AML-193 (cell line): ENCODE measurements at regions not wholly inside any gene's neighbourhood (a gene's known extent, or its start where the extent isn't known, plus 50 kb on each side); places are given as distances from the start of the nearest gene placed in this dataset.

Experiments used
- DNase-seq, 2 experiments: peaks; one replicate each; lab custom pipeline; 2025; lab: John Stamatoyannopoulos, UW

DNA sequence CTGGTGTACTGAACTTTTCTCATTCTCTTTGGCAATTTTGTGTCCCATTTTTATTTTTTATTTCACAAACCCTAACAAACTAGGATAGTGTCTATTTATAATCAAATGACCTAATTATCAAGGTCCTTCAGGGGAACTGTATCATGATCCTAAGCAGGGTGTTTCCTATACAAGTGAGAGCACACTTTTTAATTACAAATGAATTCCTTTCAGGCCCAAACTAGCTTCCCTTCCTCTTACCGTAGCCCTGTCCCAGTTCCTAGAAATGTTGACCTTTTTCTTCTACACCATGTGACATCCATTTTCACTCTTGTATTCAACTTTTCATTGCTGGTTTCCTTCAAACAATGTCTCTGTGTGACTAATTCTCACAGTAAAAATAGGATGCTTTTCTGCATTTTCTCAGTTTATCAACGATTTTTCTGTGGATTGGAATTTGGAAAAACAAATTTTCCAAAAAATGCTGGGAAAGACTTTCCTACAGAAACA, 411.4 kb downstream of the CCDC91 start:
- no peak for DNase-seq

DNA sequence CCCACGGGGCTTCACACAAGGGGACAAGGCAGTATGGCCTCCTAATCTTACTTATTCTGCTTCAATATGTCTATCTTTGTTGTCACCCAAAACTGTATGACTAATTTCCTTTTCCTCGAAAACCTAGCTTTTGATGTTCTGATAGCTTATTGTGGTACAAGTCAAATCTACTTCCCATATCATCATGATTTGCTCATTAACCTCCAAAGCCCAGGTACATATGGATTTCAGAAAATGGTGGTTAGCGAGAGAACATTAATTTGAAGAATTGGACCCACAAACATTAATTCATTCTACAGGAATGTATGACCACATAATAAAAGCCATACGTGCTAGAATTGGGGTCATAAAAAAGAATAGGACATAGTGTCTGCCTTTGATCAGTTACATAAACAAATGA, 412.5 kb downstream of the CCDC91 start:
- DNase-seq, result no peak

DNA sequence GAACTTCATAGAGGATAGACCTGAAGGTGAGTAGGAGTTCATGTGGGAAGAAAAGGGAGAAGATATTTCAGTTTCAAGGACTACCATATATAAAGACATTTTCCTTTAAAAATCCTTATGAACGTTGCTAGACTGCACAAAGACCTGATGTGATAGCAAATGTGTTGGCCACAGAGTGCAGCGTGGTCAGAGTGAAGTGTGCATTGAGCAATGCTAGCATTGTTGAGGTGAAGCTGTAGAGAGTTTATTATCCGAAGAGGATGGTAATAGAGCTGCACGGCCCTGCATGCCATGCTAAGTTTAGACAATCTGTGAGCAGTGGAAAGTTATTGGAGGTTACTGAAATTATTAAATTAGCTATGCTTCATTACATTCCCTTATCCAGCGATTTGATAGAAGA, 413.0 kb downstream of the CCDC91 start:
- no peak for DNase-seq

DNA sequence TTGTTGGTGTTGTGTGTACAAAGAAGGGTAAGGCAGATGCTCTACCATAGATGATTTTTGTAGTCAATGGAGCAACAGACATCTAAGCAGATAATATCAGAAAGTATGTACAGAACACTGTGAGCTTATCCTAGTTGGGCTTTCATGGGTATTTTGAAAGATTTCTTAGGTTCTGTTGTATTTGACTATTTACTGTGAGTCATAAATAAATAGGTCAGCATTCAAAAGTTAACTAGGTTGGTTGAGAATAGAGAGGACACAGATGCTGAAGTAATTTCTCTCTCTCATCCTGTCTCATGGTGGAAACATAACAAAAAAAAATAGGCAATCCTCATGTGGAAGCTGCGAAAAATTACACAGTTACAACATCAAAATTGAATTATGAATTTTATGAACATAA, 413.5 kb downstream of the CCDC91 start:
- no peak for DNase-seq

DNA sequence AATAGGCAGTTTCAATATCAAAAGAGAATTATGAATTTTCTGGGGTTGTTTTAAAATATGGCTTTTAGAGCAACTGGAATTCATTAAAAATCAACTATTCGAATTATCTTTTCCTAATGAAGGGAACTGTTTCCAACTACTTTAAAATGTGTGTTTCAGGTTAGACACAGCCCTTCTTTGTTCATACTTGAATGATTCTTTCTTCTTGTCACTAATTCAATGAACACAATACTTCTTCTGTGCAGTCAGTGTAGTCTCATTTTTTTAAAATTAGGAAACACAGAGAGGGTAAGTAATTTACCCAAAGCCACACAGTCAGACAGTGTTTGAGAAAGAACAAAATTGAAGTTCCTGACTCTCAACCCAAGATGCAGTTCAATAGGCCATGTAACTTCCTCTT, 414.0 kb downstream of the CCDC91 start:
- no peak for DNase-seq

DNA sequence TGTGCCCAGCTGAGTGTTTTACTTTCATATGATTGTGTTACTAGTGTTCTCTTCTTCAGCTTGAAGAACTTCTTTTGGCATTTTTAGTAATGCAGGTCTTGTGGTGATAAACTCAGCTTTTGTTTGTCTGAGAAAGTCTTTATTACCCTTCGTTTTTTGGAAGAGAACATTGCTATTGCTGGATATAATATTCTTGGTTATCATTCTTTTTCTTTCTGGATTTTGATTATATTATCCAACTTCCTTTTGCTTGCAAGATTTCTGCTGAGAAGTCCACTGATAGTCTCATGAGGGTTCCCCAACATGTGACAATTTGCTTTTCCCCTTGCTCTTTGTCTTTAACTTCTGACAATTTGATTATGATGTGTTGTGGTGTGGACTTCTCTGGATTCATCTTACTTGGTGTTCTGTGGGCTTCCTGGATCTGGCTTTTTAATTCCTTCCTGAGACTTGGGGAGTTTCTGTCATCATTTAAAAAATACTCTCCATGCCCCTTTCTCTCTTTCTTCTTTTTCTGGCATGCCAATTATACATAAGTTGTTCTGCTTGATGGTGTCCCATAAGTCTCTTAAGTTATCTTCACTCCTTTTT, 416.8 kb downstream of the CCDC91 start:
- DNase-seq, result no peak

DNA sequence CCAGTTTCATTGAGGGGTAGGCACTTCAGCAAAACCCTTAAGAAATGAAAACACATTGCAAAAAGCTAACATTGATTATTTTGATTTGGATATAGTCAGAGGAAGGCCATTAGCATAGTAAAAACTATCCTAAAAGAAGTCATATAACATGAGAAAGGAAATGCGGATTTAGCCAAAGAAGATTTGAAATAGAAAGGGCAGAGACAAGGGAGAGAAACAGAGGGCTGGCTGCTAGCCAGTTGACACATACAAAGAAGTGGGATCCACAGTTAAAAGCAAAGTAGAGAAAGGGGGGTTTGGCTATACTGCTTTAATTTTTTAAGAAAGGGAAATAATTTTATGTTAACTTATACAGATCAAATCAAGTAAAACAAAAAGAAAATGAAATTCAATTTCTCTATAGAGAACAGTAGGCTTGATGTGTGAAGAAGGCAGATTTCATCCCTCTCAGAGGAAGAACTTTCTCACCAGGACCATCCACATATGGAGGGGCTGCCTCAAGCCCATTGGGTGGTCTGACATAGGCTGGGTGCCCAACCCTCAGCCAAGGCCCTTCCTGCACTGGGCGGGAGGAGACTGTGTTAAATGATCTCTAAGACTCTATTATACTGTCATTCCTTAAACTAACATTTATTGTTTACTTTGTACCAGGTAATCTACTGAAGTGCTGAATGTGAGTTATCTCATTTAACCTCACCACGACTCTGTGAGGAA, 420.3 kb downstream of the CCDC91 start:
- no peak for DNase-seq

DNA sequence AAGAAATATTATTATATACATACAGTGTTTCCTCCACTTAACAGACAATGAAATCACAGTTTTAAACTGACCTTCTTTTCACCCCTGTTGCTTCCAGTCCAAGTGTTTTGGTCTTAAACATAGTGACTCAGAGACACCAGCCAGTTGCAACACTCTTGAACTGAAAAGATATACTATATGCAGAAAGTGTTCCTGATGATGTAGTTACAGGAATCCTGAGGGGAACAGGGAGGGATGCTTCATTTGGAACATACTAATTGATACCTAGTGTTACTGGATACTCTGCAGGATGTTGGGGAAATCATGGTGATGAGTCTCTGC, 420.8 kb downstream of the CCDC91 start:
- no peak for DNase-seq

DNA sequence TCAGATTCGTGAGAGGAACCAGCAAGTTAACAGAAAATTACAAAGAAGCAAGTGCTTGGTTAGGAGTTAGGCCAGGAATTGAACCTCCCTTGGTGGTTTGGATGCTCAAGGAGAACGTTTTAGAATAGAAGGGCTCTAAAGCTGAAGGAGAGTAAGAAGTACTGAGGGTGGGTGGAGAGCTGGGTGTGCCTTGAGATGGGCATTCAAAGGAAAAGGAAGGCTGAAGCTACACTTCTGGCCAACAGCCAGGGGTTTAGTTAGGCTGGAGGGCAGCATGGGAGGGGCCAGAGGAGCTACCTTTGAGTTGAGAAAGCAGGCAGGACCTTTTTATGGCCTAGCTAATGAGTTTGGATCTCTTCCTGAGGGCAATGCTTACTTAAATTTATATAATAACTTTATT, 421.2 kb downstream of the CCDC91 start:
- DNase-seq, result no peak

DNA sequence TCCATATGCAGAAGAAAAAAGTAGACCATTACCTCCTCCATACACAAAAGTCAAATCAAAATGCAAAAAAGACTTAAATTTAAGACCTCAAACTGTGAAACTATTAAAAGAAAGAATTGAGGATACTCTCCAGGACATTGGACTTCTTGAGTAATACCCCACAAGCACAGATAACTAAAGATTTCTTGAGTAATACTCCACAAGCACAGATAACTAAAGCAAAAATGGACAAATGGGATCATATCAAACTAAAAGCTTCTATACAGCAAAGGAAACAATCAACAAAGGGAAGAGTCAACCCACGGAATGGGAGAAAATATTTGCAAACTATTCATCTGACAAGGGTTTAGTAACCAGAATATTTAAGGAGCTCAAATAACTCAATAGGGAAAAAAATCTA, 427.9 kb downstream of the CCDC91 start:
- no peak for DNase-seq

DNA sequence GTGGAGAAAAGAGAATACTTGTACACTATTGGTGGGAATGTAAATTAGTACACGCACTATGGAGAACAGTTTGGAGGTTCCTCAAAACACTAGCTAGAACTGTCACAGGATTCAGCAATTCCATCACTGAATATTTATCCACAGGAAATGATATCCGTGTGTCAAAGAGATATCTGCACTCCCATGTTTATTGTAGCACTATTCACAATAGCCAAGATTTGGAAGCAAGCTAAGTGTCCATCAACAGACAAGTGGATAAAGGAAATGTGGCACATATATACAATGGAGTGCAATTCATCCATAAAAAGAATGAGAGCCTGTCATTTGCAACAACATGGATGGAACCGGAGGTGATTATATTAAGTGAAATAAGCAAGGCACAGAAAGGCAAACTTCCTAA, 428.5 kb downstream of the CCDC91 start:
- no peak for DNase-seq

DNA sequence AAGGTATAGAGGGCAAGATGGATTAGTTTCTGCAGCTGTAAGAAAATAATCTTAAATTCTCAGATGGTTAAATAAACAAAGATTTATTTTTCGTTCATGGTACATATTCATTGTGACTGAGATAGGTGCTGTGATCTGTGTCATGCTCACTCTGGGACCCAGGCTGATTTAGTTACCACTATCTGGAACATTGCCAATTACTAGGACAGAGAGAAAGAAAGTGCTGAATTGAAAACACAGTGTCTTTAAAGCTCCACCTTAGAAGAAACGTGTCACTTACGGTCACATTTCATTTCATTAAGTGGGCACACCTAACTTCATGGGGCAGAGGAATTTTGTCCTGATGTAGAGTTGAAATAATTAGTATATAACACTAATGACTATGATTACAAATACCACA, 430.0 kb downstream of the CCDC91 start:
- no peak for DNase-seq

DNA sequence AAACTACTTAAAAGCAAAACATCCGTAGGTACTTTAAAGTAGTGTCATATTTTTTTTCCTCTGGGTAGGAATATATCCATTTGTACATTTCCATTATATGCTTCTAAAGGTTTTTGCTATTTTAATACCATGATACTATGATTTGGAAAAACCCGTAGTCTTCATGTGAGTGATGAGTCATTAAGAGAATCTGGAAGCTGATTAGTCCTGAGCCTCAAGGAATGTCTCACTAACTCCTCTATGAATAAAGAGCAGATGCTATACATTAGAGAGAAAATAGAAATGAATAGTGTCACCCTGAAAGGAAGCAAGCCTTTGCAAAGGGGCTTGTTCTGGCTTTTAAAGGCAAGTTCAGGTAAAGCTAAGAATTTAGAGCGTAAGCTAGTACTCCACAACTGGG, 432.1 kb downstream of the CCDC91 start:
- no peak for DNase-seq

DNA sequence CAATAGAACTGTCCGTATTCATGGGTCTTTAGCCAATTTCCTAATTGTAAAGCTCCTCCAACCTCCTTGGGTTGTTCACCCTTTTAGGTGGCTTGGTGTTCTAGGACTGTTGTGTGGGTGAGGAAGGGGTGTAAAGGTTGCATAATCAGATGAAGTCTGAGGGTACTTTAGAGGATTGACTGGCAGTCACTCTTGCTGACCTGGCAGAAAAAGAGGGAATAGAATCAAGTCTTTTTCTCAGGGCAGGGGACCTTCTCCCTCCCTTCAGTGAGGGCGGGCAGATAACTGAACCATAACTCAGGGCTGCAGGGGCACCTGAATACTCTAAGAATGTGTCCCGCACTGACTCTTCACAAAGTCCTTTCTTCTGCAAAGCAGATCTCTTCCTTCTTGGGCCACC, 436.2 kb downstream of the CCDC91 start:
- DNase-seq, result no peak

DNA sequence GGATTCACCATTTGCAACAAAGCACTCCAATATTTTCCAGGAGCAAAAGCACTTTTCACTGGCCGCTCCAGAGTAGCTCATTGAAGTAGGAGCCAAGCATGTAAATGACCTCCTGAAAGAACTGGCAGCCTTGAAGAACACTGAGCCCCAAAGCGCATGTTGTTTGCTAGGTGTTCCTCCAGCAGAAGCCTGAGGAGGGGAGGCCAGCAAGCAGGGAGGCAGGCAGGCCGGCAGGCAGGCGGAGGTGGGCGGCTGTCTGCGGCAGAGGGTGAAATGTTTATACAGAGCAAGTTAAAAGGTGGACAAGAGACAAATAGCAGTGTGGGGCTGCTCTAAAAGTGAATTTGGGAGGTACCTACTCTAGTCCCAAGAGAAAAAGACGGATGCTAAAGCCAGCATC, 439.4 kb downstream of the CCDC91 start:
- no peak for DNase-seq

DNA sequence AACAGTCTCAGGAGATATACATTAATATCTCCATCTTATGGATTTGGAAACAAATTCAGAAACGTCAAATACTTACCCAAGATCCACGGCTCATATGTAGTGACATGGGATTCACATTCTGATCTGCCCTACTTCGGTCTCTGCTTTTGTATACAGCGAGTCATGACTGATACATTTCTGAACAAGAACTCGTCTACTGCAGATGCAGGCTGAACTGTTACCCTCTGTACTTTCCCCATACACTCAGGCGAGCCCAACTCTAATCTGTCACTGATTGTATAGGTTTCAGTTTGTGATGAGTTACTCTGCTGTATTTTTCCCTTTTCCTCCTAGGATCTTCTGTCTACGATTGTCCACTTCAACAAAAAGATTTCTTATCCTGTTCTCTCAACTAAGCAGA, 441.6 kb downstream of the CCDC91 start:
- no peak for DNase-seq

DNA sequence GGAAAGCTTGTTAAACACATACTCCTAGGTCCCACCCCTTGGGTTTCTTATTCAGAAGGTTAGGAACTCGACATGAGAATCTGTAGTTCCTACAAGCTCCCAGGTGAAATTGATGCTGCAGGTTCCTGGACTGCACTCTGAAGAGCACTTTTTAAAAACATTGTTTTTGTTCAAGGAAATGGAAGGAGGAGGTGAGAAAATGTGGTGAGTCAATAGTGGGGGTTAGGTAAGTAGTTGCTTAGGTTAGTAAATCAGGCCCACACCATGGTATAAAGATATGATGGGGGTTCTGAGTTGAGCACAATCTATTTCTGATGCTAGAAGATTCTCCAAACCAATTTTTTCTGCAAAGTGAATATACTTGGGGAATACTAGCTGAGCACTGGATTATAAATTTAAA, 450.3 kb downstream of the CCDC91 start:
- no peak for DNase-seq

DNA sequence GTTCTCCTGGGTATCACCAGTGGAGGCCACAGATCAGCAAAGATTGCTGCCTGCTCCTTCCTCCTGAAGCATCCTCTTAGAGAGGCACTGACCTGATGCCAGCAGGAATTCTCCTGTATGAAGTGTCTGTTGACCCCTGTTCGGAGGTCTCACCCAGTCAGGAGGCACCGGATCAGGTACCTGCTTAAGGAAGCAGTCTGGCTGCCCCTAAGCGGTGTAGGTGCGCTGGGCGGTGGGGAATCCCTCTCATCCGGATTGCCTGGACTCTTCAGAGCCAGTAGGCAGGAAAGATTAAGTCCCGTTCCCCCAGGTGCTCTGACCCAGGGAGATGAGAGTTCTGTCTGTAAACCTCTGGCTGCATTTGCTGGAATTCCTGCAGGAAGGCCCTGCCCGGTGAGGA, 455.2 kb downstream of the CCDC91 start:
- DNase-seq, result no peak

DNA sequence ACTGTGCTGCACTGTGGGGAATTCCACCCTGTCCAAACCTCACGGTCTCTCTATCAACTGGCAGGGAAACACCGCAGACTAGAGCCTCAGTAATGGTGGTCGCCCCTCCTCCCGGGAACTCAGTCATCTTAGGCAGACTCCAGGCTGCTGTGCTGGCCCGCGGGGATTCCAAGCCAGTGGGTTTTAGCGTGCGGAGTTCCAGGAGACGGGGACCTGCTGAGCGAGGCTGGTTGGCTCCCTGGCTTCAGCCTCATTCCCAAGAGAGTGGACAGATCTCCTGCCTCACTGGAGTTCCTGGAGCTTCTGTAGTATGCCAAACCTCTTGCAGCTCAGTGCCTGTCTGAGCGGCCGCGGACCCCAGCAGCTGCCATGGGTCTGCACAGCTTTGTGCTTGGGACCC, 455.6 kb downstream of the CCDC91 start:
- DNase-seq, result no peak

DNA sequence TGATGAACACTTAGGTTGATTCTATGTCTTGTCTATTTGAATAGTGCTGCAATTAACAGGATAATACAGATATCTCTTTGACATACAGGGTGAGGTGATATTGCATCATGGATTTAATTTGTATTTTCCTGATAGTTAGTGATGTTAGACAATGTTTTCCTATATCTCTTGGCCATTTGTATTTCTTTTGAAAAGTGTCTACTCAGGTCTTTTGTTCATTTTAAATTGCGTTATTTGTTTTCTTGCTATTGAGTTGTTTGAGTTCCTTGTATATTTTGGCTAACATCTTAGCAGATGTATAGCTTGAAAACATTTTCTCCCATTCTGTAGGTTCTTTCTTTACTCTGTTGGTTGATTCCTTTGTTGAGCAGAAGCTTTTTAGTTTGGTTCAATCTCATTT, 460.6 kb downstream of the CCDC91 start:
- no peak for DNase-seq

DNA sequence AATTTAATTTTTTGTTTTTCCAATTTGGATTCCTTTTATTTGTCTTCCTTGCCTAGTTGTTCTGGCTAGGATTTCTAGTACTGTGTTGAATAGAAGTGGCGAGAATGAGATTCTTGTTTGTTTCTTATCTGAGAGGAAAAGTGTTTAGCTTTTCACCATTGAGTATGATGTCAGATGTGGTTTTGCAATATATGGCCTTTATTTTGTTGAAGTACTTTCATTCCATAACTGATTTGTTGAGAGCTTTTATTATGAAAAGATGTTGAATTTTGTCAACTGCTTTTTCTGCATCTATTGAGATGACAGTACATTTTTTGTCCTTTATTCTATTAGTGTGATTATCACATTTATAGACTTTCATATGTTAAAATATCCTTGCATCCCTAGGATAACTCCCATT, 462.0 kb downstream of the CCDC91 start:
- no peak for DNase-seq

DNA sequence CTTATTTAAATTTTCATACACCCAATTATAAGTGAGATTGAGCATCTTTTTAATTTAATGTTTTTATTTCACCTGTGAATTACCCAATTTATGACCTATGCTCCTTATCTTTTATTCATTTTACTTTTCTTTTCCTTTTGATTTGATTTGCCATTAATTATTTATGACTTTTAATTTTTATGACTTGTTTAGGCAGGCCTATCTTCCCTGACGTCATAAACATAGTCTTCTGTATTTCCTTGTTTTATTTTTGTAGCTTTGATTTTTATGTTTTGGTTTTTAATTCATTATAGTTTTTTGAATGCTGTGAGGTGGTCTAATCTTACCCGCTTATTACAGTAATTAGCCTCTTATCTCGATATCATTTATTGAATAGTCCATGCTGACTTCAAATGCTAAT, 467.1 kb upstream of the FAR2 start:
- DNase-seq, result no peak

DNA sequence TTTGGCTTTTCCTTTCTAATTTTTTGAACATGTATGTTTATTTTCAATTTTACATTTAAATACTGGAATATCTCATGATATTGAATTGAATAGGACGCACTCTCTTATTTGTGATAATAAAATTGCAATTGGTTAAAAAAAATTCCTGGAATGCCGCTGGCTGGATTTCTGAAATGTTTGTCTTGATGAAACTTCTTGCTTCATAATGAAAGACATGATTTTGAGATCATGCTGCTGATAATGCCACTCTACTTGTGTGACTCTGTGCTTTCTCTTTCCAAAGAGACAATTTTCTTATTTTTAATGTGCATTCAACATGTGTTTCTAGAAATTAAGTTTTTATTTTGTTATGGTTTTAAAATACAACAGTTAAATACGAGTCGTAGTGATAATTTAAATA, 465.7 kb upstream of the FAR2 start:
- no peak for DNase-seq
